ENCODE measurements at regions not wholly inside any gene's neighbourhood (a gene's known extent, or its start where the extent isn't known, plus 50 kb on each side); places are given as distances from the start of the nearest gene placed in this dataset.

- no peak for DNase-seq
Measured at GRCh38 chr2:133952896-133953295, 301.0 kb upstream of the MGAT5 start.

- DNase-seq, result peak; percentile 22
Measured at GRCh38 chr2:133953524-133953923, 300.3 kb upstream of the MGAT5 start.

DNA sequence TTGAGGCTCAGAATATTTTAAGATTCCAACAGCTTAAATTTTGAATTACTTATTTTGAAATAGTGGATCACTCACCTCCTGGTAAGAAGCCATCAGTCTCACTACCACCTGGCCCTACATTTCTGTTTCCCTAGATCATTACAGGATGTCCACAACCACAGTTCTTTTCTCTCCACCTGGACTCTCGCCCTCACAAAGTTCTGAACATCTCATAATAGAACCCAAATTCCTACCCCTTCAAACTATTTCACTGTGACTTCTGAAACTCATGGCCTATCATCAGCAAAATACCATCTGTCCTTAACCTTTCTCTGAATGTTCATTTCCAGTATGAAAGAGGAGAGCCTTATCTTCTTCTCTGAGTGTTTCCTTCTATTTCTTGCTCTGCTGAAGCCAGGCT is 299.2 kb upstream of the MGAT5 start:
- no peak for DNase-seq

DNA sequence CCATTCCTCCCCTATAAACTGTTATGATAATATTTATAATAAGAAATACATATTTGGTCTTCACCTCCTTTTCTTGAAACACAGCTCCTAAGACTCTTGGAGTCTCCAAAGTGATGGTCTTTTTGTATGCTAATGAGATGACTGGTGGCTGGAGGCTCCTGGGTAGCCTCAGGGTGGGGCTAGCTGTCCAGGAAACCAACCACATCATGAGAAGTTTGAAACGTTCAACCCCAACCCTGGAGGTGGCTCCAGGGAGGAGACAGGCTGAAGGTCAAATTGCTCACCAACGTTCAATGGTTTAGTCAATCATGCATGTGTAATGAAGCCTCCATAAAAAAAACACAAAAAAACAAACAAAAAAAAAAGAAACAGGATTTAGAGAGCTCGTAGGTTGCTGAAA is 298.7 kb upstream of the MGAT5 start:
- DNase-seq, result no peak

DNA sequence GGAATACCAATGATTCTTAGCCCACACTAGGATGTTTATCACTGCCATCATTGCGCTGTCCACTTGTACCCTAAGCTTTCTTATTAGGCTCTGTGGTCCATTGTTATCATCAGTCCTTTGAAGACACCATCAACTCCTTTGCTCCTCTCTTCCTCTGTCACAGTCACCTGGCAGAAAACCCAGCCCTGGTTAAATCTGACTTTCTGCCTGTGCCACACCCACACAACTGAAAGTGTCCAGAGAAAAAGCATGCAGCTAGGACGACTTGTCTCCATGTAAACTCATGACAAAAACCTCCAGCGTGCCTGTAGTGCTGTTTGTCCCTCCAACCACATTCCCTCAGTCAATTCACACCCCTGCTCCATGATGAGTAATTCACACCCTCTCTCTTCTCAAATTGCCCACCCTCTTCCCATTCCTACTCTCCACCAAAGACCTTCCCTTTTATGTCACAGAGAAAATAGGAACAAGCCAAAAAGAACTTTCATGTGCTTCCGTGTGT is 297.4 kb upstream of the MGAT5 start:
- no peak for DNase-seq

DNA sequence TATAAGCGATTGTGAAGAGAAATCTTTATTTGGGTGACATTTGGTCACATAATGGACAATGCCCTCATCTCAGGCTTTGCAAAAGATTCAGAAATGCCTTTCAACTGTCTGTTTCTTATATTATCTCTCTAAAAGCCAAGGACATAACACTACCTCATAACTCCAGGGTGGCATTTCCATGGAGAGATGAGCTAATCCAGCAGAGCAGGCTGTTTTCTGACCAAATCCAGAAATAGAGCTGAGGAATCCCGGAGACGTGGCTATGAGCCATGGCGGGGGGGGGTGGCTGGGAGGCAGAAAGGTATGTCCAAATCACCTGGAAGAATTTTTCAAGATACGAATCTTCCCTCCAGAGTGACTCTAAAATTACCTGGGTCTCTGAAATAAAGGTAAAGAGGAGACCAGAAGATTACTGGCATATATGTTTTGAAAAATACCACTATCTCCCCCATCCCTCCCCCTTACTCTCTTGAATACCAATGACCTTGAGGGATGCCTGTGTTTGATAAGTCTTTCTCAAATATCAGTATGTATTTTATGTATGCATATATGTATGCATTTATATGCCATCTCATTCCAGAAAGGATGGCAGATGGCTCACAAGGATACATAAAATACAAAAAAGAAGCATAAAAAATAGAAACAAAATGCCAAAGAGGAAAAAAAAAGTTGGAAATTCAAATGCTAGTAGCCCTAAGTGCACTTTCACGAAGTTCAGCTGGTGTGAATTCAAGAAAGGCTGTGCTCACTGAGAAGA is 296.0 kb upstream of the MGAT5 start:
- no peak for DNase-seq

- DNase-seq, result no peak
Measured at GRCh38 chr2:133959066-133959465, 294.8 kb upstream of the MGAT5 start.

DNA sequence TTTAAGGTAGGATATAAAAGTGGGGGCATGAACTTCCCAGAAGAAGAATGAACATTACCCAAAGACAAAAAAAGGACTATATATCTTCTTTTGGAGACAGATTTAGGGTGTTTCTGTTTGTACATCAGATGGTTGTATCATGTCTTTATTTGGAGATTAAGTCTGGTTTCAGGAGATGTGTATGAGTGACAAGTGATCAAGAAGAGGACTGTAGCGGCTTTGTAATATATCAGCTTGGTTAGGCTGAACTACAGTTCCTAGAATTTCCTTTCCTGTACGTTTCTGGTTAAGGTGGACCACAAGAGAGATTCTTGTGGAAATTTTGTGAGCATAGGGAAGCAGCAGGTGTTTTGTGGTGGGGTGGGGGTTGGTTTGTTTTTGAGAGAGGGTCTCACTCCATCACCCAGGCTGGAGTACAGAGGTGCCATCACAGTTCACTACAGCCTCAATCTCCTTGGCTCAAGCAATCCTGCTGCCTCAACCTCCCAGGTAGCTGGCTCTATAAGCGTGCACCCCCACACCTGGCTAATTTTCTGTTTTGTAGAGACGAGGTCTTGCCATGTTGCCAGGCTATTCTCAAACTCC is 287.1 kb upstream of the MGAT5 start:
- DNase-seq, result no peak

GRCh38 chr2:133967326-133967725 is 286.5 kb upstream of the MGAT5 start:
- no peak for DNase-seq

DNA sequence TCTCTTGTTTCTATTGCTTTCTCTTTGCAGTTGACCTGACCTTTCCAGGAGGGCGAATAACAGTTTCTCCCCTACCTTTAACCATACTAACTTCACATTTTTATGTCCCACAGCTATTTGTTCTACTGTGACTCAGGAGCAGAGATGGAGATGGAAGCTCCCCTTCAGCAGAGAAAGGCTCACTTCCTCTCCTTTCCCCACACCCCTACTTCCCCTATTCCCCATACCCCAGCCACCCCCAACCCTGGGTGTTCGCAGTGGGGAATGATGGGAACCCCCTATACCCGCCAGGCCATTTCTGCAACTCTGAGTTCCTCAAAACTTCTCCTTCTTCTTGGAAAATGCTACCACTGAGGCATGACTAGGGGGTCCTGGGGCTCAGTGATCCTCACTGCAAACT is 285.4 kb upstream of the MGAT5 start:
- no peak for DNase-seq

GRCh38 chr2:133970641-133971040 is 283.2 kb upstream of the MGAT5 start:
- DNase-seq, result no peak

- no peak for DNase-seq
Measured at GRCh38 chr2:133972297-133972696, 281.6 kb upstream of the MGAT5 start.

DNA sequence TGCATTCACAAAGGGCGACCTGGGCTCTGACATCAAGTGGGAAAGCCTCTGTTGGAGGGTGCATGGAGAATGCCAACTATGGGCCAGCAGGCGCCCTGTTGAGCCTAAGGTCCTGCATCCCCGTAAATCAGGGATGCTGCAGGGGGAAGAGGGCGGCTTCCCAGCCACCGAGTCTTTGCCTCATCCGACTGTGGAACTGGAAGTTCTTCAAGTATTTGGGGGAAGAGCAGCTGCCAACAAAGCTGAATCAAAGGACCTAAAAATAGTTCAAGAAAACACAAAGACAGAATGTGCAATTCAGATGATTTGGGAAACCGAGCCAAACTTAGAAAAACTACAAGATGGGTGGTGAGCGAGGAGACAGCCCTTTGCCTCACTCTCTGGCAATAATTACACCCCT is 281.1 kb upstream of the MGAT5 start:
- no peak for DNase-seq

DNA sequence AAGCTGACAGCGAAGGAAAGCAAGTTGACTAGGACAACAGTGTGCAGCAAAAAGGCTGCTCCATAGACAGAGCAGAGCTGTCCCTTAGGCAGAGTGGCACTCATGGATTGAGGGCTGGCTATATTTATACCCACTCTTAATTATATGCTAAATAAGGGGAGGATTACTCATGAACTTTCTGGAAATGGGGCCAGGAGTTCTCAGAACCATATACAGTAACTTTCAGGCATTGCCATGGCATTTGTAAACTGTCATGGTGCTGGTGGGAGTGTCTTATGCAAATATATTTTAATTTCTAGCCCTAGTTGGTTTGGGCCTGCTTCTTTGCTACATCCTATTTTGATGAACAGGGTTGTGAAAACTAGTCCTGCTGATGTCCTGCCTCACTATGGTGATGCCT is 279.5 kb upstream of the MGAT5 start:
- DNase-seq, result no peak

GRCh38 chr2:133975135-133975534 is 278.7 kb upstream of the MGAT5 start:
- DNase-seq, result no peak

GRCh38 chr2:133975676-133976428 is 278.0 kb upstream of the MGAT5 start:
- no peak for DNase-seq

DNA sequence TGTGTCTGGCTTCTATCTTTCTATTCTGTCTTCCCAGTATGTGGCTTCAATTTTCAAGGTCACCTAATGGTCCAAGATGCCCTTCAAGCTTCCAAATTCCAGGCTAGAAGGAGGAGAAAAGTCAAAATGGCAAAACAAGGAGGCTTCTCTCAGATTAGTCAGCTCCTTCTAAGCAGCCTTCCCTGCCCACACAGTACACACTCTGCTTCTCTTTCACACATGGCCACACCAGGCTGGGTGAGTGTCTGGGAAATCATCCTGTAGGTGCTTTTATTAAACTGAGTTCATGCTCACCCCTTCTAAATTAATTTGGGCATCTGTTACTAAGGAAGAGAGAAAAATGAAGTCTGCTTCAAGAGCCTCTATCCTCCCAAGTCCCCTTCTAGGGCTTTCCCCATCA is 277.2 kb upstream of the MGAT5 start:
- DNase-seq, result no peak

GRCh38 chr2:133977405-133977804 is 276.5 kb upstream of the MGAT5 start:
- no peak for DNase-seq

GRCh38 chr2:133982256-133982655 is 271.6 kb upstream of the MGAT5 start:
- no peak for DNase-seq

DNA sequence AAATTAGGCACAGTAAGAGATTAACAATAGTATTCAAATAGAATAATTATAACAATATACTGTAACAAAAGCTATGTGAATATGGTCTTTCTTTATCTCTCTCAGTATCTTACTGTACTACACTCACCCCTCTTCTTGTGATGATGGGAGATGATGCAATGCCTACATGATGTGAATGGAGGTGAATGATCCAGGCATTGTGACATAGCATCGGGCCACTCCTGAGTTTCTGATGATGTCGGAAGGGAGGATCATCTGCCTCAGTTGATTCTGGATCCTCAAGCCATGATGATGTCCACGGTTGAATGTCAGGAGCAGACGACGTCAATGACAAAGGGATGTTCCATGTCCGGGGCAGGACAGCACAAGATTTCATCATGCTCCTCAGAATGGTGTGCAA is 268.3 kb upstream of the MGAT5 start:
- DNase-seq, result no peak

DNA sequence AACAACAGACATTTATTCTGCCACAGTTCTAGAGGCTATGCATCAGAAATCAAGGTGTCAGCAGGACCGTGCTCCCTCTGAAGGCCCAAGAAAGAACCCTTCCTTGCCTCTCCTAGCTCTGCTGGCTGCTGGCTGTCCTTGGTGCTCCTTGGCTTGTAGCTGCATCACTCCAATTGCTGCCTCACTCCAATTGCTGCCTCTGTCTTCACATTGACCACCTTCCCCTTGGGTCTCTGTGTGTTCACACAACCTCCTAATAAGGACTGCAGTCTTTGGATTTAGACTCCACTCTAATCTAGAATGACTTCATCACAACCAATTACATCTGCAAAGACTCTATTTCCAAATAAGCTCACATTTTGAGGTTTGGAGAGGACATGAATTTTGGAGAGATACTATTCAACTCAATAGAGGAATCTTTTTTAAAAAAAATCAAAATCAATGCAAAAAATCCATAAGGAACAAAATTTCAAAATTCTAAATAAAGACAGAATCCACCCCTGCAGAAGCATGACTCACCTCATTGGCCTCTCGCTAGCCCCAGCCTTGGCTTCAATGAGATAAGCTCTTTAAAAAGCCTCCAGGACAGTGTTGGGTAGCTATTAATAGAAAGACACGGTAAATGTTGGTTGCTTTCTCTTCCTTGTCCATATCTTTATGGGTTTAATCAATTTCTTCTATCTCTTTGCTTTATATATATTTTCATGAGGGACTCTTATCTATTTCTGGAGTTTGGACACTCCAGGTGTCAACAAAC is 267.6 kb upstream of the MGAT5 start:
- DNase-seq, result no peak

- DNase-seq, result no peak
Measured at GRCh38 chr2:133986881-133987795, 266.7 kb upstream of the MGAT5 start.

Data from CD4-positive, alpha-beta T cell treated with Interferon gamma for 1 hour (primary cell).